Left hindlimb (tissue), 1 donor: ENCODE measurements at regions not wholly inside any gene's neighbourhood (a gene's known extent, or its start where the extent isn't known, plus 50 kb on each side); places are given as distances from the start of the nearest gene placed in this dataset.

ENCODE experiments used
- DNase-seq: peaks from one replicate; pipeline ENCODE4 v3.0.0-alpha.2; 2018

GRCh38 chr2:145723872-145724271 lies 1204.0 kb upstream of the ZEB2 start:
- DNase-seq, result no peak

- no peak for DNase-seq
These were observed 1201.8 kb upstream of the ZEB2 start for GRCh38 chr2:145721681-145722080.

DNA sequence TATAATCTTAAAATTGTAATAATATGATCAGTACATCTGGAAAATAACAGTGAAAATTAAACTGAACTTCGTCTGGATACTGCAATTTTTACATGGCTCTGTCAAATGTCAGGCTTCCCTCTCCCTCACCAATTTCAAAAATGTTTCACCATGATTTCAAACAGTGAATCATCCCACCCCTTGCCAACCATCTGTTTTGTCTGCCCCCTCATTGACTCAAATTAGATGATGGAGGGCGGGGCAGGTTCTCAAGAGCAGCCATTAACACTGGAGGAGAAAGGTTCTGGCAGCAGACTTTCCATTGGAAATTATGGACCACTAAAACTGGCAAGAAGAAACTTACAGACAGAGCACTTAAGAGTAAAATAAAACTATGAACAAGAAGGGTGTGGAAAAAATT lies 1195.7 kb upstream of the ZEB2 start:
- DNase-seq, result no peak

GRCh38 chr2:145710303-145710702 lies 1190.4 kb upstream of the ZEB2 start:
- DNase-seq, result no peak

GRCh38 chr2:145702305-145702704 lies 1182.4 kb upstream of the ZEB2 start:
- no peak for DNase-seq

GRCh38 chr2:145692971-145693478 lies 1173.1 kb upstream of the ZEB2 start:
- no peak for DNase-seq

DNA sequence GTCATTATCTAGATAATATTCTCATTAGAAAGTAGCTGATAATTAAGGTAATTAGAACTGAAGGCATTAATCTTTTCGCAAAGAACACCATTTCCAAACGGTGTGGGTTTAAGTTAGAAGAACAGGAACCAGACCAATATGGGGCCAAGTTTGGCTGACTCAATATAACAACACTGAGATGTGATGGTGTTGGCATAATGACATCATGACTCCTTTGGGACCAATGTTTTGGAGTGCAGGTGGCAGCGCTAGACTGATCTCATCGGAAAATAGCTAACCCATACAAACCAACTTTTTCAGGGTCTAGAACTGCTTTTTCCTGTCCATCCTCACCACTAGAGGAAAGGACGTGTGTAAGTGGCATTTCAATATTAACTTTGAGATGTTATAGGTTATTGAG lies 1171.7 kb upstream of the ZEB2 start:
- no peak for DNase-seq

GRCh38 chr2:145690183-145690778 lies 1170.4 kb upstream of the ZEB2 start:
- DNase-seq, result no peak

- DNase-seq, result no peak
These were observed 1169.4 kb upstream of the ZEB2 start for GRCh38 chr2:145689277-145689676.

DNA sequence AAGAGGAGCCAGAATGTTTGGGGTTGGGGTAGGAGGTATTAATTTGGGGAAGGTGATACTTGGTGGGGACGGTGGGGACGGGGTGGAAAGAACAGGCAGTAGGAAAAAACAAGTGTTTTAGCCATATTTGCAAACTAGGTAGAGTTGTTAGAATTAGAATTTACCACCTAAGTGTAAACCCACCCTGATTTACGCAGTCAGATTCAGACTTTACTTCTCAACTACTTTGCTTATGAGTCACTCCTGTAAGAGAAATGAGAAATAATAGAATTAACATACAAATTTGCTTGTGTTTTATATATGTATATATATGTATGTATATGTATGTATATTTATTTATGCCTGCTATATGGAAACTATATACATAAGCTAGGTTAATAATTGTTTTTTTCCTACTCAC lies 1168.2 kb upstream of the ZEB2 start:
- no peak for DNase-seq

- no peak for DNase-seq
These were observed 1167.7 kb upstream of the ZEB2 start for GRCh38 chr2:145687442-145688134.

DNA sequence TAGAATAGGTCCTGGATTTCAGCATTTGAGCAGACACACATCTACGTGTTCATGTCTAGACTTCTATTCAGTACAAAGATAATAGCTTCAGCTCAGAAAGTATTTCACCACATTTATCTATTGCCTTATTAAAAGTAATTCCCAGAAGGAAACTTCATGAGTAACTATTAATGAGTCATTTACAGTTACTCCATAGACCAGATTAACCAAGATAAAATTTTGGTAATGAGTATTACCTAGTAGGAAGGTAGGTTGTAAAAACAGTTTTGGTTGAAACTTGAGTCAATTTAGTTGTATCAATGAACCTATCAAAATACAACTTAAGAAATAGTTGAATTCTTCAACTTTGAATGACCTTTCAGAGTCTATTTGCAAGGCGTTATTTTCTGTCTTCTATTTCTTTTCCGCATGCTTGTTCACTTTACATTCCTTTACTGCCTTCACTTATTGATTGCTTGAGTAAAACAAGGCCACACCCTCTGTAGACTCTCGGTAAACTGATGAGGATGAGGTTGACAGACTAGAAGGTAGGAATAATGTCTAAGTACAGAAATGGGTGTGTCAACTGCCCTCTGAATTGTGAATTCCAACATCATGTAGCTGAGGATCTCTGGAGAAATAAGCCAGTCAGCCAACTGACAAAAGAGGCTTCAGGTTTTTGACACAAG lies 1165.6 kb upstream of the ZEB2 start:
- DNase-seq, result no peak

DNA sequence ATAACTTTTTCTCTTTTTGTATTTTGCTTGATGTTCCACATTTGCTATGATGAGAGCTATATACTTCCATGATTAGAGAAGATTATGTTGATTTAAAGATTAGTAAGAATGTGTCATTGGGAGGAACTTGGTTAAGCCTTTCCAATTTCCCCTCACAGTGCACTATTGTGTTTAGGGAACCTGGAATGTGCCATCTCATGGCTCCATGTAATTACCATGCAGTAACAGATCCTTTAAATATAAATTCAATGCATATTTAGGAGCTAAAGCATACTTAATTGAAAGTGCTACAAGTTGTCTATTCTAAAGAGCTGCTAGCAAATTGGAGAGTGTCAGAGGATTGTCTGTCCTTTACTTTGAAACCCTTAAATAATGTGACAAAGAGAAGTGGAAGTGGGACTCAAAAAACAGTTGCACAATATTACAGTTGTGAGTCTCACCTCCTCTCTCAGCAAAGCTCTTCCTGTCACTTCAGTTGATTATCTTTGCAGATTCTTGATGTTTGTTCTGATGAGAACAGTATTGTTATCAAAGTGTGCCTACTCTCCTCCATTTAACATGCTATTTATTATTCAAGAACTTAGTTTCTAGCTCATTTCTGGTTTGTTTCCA lies 1162.7 kb upstream of the ZEB2 start:
- DNase-seq, result no peak

DNA sequence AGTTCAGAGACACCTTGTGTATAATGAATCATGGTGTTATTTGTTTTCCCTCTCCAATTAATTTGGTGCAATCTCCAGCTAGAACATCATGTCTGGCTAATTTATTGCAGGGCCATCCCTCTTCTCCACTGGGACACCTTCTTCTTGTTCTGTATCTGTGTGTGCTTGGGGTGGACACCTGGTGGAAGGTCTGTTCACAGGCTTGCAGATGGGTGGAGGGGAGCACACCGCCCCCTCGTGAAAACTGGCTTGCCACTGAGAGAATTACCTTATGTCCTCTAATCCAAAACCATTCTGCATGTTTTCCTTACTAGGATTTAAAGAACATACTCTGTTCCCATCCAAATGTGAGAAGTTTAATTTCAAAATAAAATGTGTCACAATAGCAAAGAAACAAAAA lies 1160.4 kb upstream of the ZEB2 start:
- DNase-seq, result no peak

- no peak for DNase-seq
These were observed 1157.5 kb upstream of the ZEB2 start for GRCh38 chr2:145677371-145677770.

DNA sequence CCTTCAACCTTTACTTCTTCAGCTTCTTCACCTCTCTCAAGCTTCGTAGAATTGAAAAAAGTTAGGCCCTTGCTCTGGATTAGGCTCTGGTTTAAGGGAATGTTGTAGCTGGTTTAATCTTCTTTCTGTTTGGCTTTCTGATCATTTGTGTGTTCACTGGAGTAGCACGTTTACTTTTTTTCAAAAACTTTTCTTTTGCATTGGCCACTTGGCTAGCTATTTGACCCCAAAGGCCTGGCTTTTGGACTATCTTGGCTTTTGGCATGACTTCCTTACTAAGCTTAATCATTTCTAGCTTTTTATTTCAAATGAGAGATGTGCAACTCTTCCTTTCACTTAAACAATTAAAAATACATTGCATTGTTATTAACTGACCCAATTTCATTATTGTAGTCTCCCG lies 1154.8 kb upstream of the ZEB2 start:
- no peak for DNase-seq

- no peak for DNase-seq
These were observed 1149.4 kb upstream of the ZEB2 start for GRCh38 chr2:145669301-145669700.

DNA sequence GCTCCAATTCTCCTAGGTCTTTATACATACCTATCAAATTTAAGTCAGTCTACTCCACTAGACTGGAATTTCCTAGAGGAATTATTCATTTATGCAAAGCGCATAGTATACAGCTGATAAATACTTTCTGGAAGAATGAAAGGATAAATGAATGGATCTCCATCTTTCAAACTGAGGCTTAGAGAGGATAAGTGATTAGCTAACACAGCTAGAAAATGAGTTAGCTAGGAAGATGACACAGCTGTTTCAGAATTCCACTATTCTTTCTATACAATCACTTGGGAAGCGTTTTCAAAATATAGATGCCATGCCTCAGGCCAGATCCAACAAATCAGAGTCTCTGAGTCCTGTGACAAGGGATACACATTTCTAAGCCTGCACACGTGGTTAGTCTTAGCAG lies 1146.6 kb upstream of the ZEB2 start:
- DNase-seq, result no peak

- DNase-seq, result no peak
These were observed 1137.3 kb upstream of the ZEB2 start for GRCh38 chr2:145657265-145657664.

GRCh38 chr2:145655165-145655765 lies 1135.3 kb upstream of the ZEB2 start:
- no peak for DNase-seq

- no peak for DNase-seq
These were observed 1134.8 kb upstream of the ZEB2 start for GRCh38 chr2:145654746-145655145.

DNA sequence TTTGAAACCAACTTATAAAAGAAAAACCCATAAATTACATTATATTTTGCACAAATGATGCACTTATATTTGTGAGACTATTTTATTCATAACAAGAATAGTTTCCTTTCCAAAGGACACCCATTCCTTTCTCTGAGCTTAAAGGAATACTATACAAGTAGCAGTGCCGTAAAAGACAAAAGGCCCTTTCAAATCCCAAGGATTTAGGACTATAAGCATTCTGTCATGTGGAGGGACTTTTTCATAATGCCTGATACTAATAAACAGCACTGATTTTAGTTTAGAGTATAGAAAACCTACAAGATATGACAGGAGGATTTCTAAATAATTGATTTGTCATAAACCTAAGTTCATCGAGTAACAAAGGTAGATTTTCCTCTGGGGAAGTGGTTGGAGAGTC lies 1134.2 kb upstream of the ZEB2 start:
- no peak for DNase-seq

- no peak for DNase-seq
These were observed 1133.6 kb upstream of the ZEB2 start for GRCh38 chr2:145653553-145653952.
